ENCODE measurements at regions not wholly inside any gene's neighbourhood (a gene's known extent, or its start where the extent isn't known, plus 50 kb on each side); places are given as distances from the start of the nearest gene placed in this dataset.

GRCh38 chr1:90781534-90781933, 64.4 kb upstream of the BARHL2 start:
- Histone ChIP-seq H3K27ac (replicated peaks) (no peak overlapping the region), H3K27me3 (ENCODE audit: low read depth) (peaks cover 6% of the 10 kb centered on the region), H3K36me3 (no peaks in the 10 kb centered on the region), H3K4me3 (no peak overlapping the region), H3K4me1 (no peaks in the 10 kb centered on the region), H3K9me3 (replicated peaks) (no peaks in the 10 kb centered on the region)
- intact Hi-C loops (cut with micrococcal nuclease), result no loop called here
- TF ChIP-seq CTCF (IDR thresholded peaks at IDR 0.05; ENCODE audit: borderline replicate concordance), result no peak
- DNase-seq, result no peak

- no peak for DNase-seq
- TF ChIP-seq CTCF (IDR thresholded peaks at IDR 0.05; ENCODE audit: borderline replicate concordance), result no peak
- intact Hi-C loops (cut with micrococcal nuclease), result no loop called here
- H3K27ac ChIP-seq (replicated peaks), result no peak overlapping the region
- H3K36me3 ChIP-seq, result no peaks in the 10 kb centered on the region
- no peaks in the 10 kb centered on the region for H3K4me1 ChIP-seq
- H3K9me3 ChIP-seq (replicated peaks), result no peaks in the 10 kb centered on the region
- no peak overlapping the region for H3K4me3 ChIP-seq
- peaks cover 9% of the 10 kb centered on the region for H3K27me3 ChIP-seq (ENCODE audit: low read depth)
Measured at GRCh38 chr1:90780981-90781380, 63.9 kb upstream of the BARHL2 start.

DNA sequence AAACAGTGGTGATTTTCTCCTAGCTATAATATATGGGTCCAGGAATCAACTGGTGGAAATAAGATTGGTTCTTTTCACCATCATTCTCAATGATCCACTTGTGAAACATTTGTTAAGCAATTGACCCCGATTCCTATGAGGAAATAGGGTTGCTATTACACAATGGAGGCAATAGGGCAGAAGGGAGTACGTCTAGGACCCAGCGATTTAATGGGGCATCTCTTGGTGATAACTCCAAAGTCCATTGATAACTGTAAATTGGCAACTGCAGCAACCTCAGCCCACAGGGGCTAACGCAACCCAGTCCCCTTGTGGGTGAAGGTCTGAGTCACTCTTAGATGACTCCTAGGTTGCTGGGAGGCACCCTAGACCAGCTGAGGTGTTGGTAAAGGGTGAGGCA, 62.5 kb upstream of the BARHL2 start:
- H3K9me3 ChIP-seq (replicated peaks), result no peaks in the 10 kb centered on the region
- DNase-seq, result no peak
- no peaks in the 10 kb centered on the region for H3K36me3 ChIP-seq
- no peak overlapping the region for H3K27ac ChIP-seq (replicated peaks)
- intact Hi-C loops (cut with micrococcal nuclease), result no loop called here
- no peak for TF ChIP-seq CTCF (IDR thresholded peaks at IDR 0.05; ENCODE audit: borderline replicate concordance)
- peaks cover 16% of the 10 kb centered on the region for H3K27me3 ChIP-seq (ENCODE audit: low read depth)
- no peaks in the 10 kb centered on the region for H3K4me1 ChIP-seq
- H3K4me3 ChIP-seq, result no peak overlapping the region

DNA sequence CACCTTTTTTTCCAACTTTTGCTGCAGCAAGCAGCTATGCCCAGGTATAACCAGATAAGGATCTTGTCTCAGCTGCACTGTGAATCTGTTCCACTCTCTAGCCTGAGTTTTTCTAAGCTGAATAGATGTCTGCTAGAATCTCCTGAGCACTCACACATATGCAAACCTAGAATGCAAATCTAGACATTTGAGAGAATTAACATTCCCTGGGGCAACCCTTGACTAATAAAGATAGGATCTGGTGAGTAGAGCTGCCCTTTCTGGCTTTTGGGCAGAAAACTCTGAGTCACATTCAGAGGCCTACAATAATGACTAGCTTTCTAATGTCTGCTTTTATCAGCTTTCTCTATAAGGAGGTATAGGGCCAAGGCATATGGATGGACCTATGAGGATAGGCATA, 61.4 kb upstream of the BARHL2 start:
- Histone ChIP-seq H3K27ac (replicated peaks) (no peak overlapping the region), H3K36me3 (no peaks in the 10 kb centered on the region), H3K9me3 (replicated peaks) (no peaks in the 10 kb centered on the region), H3K4me3 (no peak overlapping the region), H3K4me1 (no peaks in the 10 kb centered on the region), H3K27me3 (ENCODE audit: low read depth) (peaks cover 16% of the 10 kb centered on the region)
- TF ChIP-seq CTCF (IDR thresholded peaks at IDR 0.05; ENCODE audit: borderline replicate concordance), result no peak
- intact Hi-C loops (cut with micrococcal nuclease), result no loop called here
- DNase-seq, result no peak

DNA sequence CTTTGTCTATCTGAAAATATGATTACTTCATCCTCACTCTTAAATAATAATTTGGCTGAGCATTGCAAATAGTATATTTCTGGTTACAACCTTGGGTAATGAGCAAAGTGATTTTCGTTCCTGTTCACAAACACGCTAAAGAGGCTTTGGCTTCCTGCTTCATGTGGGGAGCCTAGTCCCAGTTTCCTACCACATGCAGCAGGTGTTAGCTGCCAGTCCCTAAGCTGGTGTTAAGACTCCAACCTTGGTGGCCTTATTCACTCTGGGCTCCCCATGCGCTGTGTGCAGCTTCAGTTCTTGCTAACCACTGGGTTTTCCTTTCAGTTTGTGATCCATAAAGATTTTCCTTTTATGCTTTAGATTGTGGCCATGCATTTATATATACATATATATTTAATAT, 56.7 kb upstream of the BARHL2 start:
- H3K4me3 ChIP-seq, result no peak overlapping the region
- no peaks in the 10 kb centered on the region for H3K36me3 ChIP-seq
- peaks cover 30% of the 10 kb centered on the region for H3K27me3 ChIP-seq (ENCODE audit: low read depth)
- no peaks in the 10 kb centered on the region for H3K9me3 ChIP-seq (replicated peaks)
- H3K4me1 ChIP-seq, result no peaks in the 10 kb centered on the region
- intact Hi-C loops (cut with micrococcal nuclease), result no loop called here
- H3K27ac ChIP-seq (replicated peaks), result no peak overlapping the region
- DNase-seq, result no peak
- no peak for TF ChIP-seq CTCF (IDR thresholded peaks at IDR 0.05; ENCODE audit: borderline replicate concordance)

- intact Hi-C loops (cut with micrococcal nuclease), result no loop called here
- no peak for TF ChIP-seq CTCF (IDR thresholded peaks at IDR 0.05; ENCODE audit: borderline replicate concordance)
- no peaks in the 10 kb centered on the region for H3K9me3 ChIP-seq (replicated peaks)
Measured at GRCh38 chr1:90768826-90769225, 51.7 kb upstream of the BARHL2 start.

More at GRCh38 chr1:90768826-90769225, 51.7 kb upstream of the BARHL2 start:
- Histone ChIP-seq H3K4me3 (no peak overlapping the region), H3K36me3 (no peaks in the 10 kb centered on the region), H3K27me3 (ENCODE audit: low read depth) (peaks cover 50% of the 10 kb centered on the region), H3K4me1 (no peaks in the 10 kb centered on the region), H3K27ac (replicated peaks) (no peak overlapping the region)
- DNase-seq, result no peak
